HL-60 (cell line): ENCODE measurements at regions not wholly inside any gene's neighbourhood (a gene's known extent, or its start where the extent isn't known, plus 50 kb on each side); places are given as distances from the start of the nearest gene placed in this dataset.

Experiments
- GABPA ChIP-seq: IDR thresholded peaks from 2 replicates; pipeline ENCODE4 v1.6.1; 2012; ENCODE audit warnings: low read depth
- POLR2AphosphoS5 ChIP-seq: IDR thresholded peaks from 2 replicates; pipeline ENCODE4 v1.6.1; 2012; ENCODE audit warnings: low read depth
- TF ChIP-seq, protein P1 (sequence below): IDR thresholded peaks from one replicate; pipeline ENCODE4 v1.5.1; 2011; ENCODE audit warnings: low read length, control low read depth, inconsistent platforms; ENCODE audit not compliant: insufficient read depth
- TF ChIP-seq, protein P2 (sequence below): IDR thresholded peaks from 2 replicates; pipeline ENCODE4 v1.6.1; 2012; ENCODE audit warnings: low read depth; ENCODE audit not compliant: insufficient replicate concordance

DNA sequence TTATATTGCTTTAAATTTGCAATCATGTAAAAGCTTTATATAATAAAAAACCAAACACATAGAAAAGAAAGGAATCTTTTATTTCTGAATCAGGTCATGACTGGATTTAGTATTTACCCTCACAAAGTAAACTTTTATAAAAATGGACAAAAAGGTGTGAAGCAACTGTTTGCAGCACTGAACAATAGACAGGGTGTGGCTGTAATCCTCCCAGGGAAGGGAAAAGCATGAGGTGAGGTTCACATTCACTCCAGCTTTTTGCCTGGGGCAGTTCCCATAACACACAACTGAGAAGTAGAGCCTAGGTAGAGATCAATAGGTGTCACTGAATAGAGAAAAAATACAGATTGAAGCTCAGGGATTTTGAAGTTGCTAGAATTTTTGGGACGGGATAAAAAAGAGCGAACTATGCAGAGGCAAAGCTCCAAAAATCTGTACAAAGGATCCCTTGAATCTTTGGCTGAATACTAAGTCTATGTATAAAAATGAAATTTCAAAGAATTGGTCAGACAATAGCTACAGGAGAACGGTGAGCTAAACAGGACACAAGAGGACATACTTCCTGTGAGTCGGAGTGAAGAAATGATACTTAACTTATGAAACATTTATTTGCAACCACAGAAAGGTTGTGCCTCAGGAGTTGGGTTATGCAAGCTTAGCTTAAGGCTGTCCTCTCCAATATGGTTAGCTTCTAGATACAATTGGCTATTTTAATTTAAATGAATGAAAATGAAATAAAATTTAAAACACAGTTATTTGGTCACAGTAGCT lies 162.0 kb upstream of the ZP4 start:
- TF ChIP-seq, protein P1, sequence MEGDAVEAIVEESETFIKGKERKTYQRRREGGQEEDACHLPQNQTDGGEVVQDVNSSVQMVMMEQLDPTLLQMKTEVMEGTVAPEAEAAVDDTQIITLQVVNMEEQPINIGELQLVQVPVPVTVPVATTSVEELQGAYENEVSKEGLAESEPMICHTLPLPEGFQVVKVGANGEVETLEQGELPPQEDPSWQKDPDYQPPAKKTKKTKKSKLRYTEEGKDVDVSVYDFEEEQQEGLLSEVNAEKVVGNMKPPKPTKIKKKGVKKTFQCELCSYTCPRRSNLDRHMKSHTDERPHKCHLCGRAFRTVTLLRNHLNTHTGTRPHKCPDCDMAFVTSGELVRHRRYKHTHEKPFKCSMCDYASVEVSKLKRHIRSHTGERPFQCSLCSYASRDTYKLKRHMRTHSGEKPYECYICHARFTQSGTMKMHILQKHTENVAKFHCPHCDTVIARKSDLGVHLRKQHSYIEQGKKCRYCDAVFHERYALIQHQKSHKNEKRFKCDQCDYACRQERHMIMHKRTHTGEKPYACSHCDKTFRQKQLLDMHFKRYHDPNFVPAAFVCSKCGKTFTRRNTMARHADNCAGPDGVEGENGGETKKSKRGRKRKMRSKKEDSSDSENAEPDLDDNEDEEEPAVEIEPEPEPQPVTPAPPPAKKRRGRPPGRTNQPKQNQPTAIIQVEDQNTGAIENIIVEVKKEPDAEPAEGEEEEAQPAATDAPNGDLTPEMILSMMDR, result no peak
- no peak for TF ChIP-seq POLR2AphosphoS5
- TF ChIP-seq, protein P2, sequence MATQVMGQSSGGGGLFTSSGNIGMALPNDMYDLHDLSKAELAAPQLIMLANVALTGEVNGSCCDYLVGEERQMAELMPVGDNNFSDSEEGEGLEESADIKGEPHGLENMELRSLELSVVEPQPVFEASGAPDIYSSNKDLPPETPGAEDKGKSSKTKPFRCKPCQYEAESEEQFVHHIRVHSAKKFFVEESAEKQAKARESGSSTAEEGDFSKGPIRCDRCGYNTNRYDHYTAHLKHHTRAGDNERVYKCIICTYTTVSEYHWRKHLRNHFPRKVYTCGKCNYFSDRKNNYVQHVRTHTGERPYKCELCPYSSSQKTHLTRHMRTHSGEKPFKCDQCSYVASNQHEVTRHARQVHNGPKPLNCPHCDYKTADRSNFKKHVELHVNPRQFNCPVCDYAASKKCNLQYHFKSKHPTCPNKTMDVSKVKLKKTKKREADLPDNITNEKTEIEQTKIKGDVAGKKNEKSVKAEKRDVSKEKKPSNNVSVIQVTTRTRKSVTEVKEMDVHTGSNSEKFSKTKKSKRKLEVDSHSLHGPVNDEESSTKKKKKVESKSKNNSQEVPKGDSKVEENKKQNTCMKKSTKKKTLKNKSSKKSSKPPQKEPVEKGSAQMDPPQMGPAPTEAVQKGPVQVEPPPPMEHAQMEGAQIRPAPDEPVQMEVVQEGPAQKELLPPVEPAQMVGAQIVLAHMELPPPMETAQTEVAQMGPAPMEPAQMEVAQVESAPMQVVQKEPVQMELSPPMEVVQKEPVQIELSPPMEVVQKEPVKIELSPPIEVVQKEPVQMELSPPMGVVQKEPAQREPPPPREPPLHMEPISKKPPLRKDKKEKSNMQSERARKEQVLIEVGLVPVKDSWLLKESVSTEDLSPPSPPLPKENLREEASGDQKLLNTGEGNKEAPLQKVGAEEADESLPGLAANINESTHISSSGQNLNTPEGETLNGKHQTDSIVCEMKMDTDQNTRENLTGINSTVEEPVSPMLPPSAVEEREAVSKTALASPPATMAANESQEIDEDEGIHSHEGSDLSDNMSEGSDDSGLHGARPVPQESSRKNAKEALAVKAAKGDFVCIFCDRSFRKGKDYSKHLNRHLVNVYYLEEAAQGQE, result no peak
- no peak for TF ChIP-seq GABPA
